PC-9 (cell line): ENCODE measurements at regions not wholly inside any gene's neighbourhood (a gene's known extent, or its start where the extent isn't known, plus 50 kb on each side); places are given as distances from the start of the nearest gene placed in this dataset.
"Not testable (repeated sequence)": the region's sequence is repeated elsewhere in the genome, so short reads cannot be mapped to it uniquely, and the experiment has no call there.

Experiments
- CTCF ChIP-seq: fragments of 200-600 bp; sonication (generic); conservative IDR thresholded peaks from 2 replicates; pipeline ENCODE4 v1.6.1; 2017; ENCODE audit warnings: mixed run types, antibody characterized with exemption, mild to moderate bottlenecking, moderate library complexity
- EZH2 ChIP-seq: fragments of 200-600 bp; sonication (generic); IDR thresholded peaks from 2 replicates; pipeline ENCODE4 v1.8.0; 2017; ENCODE audit warnings: antibody characterized with exemption, low read depth

- TF ChIP-seq CTCF, EZH2: not testable (repeated sequence)
Measured at GRCh38 chr2:87252046-87252445, 230.4 kb upstream of the PLGLB1 start.
